Fibroblast of skin of back (primary cell): ENCODE measurements at regions not wholly inside any gene's neighbourhood (a gene's known extent, or its start where the extent isn't known, plus 50 kb on each side); places are given as distances from the start of the nearest gene placed in this dataset.
A peak's percentile ranks its signal among the peaks of the same experiment; 100 is the strongest.

Experiments
- DNase-seq: peaks from one replicate; pipeline ENCODE4 v3.0.0-alpha.2; 2013

DNA sequence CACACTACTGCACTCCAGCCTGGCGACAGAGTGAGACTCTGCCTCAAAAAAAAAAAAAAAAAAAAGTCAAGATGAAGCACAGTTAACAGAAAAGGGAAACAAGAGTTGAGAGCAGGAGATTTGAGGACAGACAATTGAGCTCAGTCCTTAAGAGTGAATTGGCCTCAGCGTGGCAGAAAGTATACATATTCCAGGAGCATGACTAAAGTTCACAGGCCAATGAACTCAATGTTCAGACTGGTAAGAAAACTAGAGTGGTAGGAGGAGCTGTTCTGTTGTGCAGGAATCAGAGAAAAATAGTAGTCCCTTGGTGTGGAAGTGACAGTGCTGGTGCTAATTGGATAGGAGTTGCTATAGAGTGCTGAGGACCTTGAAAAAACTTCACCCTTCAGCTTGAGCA lies 60.0 kb downstream of the NRN1 start:
- DNase-seq: no peak

- no peak for DNase-seq
Observed at GRCh38 chr6:5946181-5946580, 60.5 kb downstream of the NRN1 start.

GRCh38 chr6:5943591-5943990 lies 63.1 kb downstream of the NRN1 start:
- DNase-seq: no peak

DNA sequence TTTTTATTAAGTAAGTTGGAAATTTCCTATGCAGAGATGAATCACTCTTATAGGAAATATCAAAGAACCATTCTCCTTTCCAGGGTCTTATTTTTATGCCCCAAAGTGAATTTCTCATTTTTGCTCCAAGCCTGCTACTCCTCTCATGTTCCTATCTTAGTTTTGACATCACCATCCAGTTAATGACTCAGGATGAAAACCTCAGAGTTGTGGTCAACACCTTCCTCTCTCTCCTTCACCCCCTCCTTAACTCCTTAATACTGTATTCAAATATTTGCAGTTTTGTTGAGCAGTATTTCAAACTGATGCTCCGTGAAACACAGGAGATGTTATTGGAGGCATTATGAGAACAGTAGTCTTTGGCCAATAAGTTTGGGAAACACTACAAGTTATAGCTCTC lies 64.1 kb downstream of the NRN1 start:
- DNase-seq: peak; percentile 54

GRCh38 chr6:5941188-5941587 lies 65.5 kb downstream of the NRN1 start:
- peak; percentile 26 for DNase-seq

DNA sequence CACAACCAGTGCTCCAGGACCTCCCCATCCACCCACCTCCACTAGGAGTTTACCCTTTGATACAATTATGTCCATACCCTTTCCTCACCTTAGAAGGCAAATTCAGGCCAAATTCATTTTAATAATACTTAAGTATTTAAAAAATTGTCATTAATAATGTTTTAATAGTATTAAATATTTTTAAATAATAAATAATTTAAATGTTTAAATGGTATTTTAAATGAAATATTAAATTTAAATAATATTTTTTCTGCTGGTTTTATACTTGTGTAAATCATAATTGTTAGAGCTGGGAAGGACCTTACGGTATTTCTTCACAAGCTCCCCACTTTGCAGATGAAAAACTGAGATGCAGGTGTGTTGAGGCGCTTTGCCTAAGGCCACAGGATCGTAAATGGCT lies 67.8 kb downstream of the NRN1 start:
- no peak for DNase-seq

- DNase-seq: no peak
Observed at GRCh38 chr6:5937936-5938706, 68.6 kb downstream of the NRN1 start.

- DNase-seq: peak; percentile 51
Observed at GRCh38 chr6:5937169-5937909, 69.4 kb downstream of the NRN1 start.

DNA sequence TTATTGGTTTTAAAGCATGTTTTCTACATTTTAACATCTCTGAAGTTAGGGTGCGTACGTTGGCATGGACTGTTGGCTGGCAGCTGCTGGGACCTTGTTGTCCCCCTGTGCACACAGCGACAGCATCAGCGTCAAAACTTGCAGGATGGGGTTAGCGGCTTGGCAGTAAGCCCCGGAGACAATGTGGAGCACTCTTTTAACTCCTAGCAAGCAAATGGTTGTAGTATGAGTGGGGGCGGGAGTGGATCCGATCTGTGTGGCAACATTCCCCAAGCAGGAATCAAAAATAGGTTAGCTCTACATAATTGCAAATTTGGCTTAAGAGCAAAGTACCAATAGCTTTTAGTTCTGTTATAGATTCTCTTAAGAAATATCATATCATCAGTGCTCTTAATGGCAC lies 70.1 kb downstream of the NRN1 start:
- peak; percentile 81 for DNase-seq

- peak; percentile 81 for DNase-seq
Observed at GRCh38 chr6:5936140-5936539, 70.6 kb downstream of the NRN1 start.

GRCh38 chr6:5930968-5931367 lies 75.8 kb downstream of the NRN1 start:
- peak; percentile 7 for DNase-seq

GRCh38 chr6:5930143-5930770 lies 76.5 kb downstream of the NRN1 start:
- DNase-seq: peak; percentile 7

GRCh38 chr6:5923840-5924239 lies 82.9 kb downstream of the NRN1 start:
- no peak for DNase-seq

GRCh38 chr6:5922230-5922629 lies 84.5 kb downstream of the NRN1 start:
- no peak for DNase-seq

DNA sequence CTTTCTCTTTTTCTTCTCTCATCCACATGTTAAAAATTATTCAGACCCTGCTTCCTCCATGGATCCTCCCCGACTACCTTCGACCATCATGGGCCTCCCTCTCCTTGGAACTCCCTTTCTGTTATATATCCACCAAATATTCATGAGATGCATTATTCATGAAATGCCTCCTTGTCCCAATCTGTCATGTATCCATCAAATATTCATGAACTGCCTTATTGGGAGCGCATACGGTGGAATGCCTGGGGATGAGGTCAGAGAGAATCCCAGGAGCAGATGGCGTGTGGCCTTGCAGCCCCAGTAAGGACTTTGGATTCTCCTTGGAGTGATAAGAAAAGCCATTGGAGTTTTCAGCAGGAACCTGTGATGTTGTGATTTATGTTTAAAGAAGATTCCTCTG lies 97.0 kb downstream of the NRN1 start:
- no peak for DNase-seq

GRCh38 chr6:5906842-5907241 lies 99.9 kb downstream of the NRN1 start:
- no peak for DNase-seq

- DNase-seq: no peak
Observed at GRCh38 chr6:5906340-5906670, 100.4 kb downstream of the NRN1 start.

GRCh38 chr6:5905431-5906339 lies 101.0 kb downstream of the NRN1 start:
- DNase-seq: peak; percentile 93

DNA sequence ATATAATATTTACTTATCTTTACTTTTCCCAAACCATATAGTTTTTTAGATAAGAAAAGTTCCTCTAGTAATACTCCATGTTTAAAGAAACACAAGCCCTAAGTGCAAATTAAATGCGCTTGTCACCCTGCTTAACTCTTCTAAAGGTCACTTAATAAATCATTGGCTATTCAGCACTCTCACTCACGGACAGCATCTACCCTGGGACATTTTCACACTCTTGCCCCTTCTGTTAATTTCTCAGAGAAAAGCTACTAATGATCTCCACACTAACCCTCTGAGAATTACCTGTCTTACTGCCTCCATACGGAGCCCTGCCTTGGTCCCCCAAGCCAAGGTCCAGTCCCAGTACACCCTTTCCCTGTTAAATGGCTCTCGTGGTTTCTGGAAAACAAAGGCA lies 102.2 kb downstream of the NRN1 start:
- DNase-seq: no peak

DNA sequence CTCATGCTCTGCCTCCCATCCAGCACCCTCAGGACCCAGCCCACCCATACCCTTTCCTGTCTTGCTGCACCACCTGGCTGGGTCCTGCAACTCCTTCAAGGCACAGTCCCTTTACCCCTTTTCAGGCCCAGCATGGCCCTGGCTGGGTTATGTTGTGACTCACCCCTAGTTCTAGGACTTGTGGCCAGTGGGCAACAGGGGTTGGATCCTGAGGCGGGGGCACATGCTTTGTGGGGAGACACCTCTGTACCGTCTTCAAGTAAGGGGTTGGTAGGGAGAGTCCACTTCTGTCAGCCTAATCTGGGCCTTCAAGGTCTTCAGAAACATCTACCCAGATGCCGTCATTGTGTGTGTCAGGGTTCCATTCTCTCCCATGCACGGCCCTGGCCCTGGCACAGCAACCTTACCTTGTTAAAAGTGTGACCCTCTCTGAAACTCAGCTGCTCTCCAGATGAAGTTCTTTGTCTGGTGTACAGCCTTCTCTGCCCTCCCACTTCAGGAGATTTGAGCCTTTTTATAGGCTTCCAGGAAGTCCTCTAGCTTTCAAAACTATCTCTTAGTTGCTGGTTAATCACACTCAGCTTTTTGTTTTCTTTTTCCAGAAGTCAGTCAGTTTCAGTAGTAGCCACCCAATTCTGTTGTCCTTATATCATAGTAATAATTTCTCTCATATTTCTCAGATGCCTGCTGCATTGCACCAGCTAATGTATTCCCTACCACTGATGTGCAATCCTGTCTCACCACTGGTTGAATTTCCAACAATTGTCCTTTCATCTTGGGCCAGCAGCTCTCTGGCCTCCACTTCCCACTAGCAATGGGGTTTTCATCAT lies 107.3 kb downstream of the NRN1 start:
- peak; percentile 35 for DNase-seq

DNA sequence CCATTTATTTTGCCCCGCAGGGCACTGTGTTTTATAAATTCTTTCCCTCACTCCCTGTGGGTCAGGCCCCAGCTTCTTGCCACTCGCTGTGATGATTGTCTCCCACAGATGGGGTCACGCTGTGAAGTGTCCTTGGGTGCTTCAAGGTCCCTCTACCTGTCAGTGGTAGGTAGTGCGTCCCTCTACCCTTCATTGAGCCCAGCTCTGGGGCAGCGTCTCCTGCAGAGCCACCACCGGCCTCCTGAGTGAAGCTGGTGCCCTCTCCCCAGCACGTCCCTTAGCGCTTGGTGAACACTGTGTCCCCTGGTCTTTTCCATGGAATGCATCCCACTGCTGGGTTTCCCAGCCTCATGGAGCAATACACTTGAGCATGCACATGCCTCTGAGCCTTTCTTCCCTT lies 108.2 kb downstream of the NRN1 start:
- DNase-seq: no peak

DNA sequence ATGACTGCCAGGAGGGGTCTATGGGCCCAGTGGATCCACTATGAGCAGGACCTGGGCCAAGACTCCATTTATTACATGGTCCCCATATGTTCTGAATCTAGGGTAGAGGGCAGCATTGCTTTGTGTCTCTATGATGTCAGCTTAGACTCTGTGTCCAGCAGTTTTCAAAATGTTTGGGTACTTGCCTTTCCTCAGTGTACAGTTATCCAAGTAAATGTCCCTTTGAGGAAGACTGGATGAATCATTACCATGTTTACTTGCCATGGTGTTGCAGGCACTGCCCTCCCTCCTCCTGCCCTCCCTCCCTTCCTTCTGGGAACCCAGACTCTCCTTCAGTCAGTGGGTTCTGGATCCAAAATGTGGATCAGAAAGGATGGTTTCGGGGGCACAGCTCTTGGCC lies 108.6 kb downstream of the NRN1 start:
- DNase-seq: no peak
